ACC112 (cell line): ENCODE measurements at regions not wholly inside any gene's neighbourhood (a gene's known extent, or its start where the extent isn't known, plus 50 kb on each side); places are given as distances from the start of the nearest gene placed in this dataset.

Experiments used
- H2AFZ ChIP-seq: fragments of 200-600 bp; sonication (generic); one replicate; pipeline ENCODE4 v1.6.0; 2017; ENCODE audit warnings: antibody characterized with exemption, low read length; ENCODE audit not compliant: unreplicated experiment
- H3K27ac ChIP-seq: fragments of 200-600 bp; sonication (generic); 2 replicates; pipeline ENCODE4 v1.5.1; 2014; ENCODE audit warnings: low read depth, mild to moderate bottlenecking, antibody characterized with exemption, low read length, moderate library complexity
- H3K27me3 ChIP-seq: fragments of 200-600 bp; sonication (generic); 2 replicates; pipeline ENCODE4 v1.6.1; 2014; ENCODE audit warnings: mild to moderate bottlenecking, antibody characterized with exemption, low read length, moderate library complexity, mixed read lengths; ENCODE audit not compliant: insufficient read depth
- H3K36me3 ChIP-seq: fragments of 200-600 bp; sonication (generic); 2 replicates; pipeline ENCODE4 v1.6.1; 2016; ENCODE audit warnings: mild to moderate bottlenecking, antibody characterized with exemption, low read length, moderate library complexity, mixed read lengths; ENCODE audit not compliant: insufficient read depth
- H3K4me1 ChIP-seq: fragments of 200-600 bp; sonication (generic); one replicate; pipeline ENCODE4 v1.6.1; 2016; ENCODE audit warnings: low read length, mixed read lengths; ENCODE audit not compliant: insufficient read depth, unreplicated experiment, control insufficient read depth
- H3K4me3 ChIP-seq: fragments of 200-600 bp; sonication (generic); 2 replicates; pipeline ENCODE4 v1.5.1; 2014; ENCODE audit warnings: mild to moderate bottlenecking, low read depth, low read length
- H3K79me2 ChIP-seq: fragments of 200-600 bp; sonication (generic); one replicate; pipeline ENCODE4 v1.6.0; 2016; ENCODE audit warnings: low read length; ENCODE audit not compliant: control insufficient read depth, unreplicated experiment, insufficient read depth

DNA sequence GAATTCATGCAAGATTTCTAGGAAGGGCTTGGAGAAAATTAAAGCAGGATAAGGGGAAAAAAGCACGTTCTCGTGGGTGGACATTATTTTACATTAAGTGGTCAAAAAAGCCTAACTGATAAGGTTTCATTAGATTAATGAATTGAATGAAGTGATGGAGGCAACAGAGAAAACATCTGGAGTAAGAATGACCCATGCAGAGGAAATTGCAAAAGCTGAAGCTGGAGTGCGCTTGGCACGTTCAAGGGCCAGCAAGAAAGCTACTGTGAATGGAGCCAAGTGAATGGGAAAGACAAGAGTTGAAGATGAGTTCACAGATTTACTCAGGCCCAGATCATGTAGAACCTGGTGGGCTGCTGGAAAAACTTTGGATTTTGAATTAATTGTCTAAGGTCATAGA lies 777.9 kb downstream of the DACH1 start:
- no peak overlapping the region for H2AFZ ChIP-seq
- no peak overlapping the region for H3K27ac ChIP-seq
- no peaks in the 10 kb centered on the region for H3K27me3 ChIP-seq
- no peaks in the 10 kb centered on the region for H3K36me3 ChIP-seq
- no peaks in the 10 kb centered on the region for H3K4me1 ChIP-seq
- H3K79me2 ChIP-seq = no peaks in the 10 kb centered on the region
- no peak overlapping the region for H3K4me3 ChIP-seq

DNA sequence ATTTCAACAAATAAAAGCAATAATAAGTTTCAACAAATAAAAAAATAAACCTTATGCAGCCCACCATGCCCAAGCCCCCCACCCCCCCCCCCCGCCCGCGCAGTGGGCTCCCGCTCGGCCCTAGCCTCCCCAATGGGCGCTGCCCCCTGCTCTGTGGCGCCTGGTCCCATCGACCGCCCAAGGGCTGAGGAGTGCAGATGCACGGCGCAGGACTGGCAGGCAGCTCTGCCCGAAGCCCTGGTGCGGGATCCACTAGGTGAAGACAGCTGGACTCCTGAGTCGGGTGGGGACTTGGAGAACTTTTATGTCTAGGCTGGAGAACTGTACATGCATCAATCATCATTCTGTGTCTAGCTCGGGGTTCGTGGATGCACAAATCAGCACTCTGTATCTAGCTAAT lies 779.6 kb downstream of the DACH1 start:
- no peaks in the 10 kb centered on the region for H3K27me3 ChIP-seq
- H3K79me2 ChIP-seq = no peaks in the 10 kb centered on the region
- no peak overlapping the region for H2AFZ ChIP-seq
- no peaks in the 10 kb centered on the region for H3K36me3 ChIP-seq
- H3K4me3 ChIP-seq = no peak overlapping the region
- H3K4me1 ChIP-seq = no peaks in the 10 kb centered on the region
- H3K27ac ChIP-seq = no peak overlapping the region

DNA sequence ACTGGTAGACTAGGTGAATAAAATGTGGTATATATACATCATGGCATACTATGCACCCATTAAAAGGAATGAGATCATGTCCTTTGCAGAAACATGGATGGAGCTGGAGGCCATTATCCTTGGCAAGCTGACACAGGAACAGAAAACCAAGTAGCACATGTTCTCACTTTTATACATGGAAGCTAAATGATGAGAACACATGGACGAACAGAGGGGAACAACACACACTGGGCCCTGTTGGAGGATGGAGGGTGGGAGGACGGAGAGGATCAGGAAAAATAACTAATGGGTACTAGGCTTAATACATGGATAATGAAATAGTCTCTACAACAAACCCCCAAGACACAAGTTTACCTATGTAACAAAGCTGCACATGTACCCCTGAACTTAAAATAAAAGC lies 780.0 kb downstream of the DACH1 start:
- H3K36me3 ChIP-seq = no peaks in the 10 kb centered on the region
- no peaks in the 10 kb centered on the region for H3K79me2 ChIP-seq
- no peak overlapping the region for H2AFZ ChIP-seq
- H3K4me3 ChIP-seq = no peak overlapping the region
- H3K4me1 ChIP-seq = no peaks in the 10 kb centered on the region
- H3K27ac ChIP-seq = no peak overlapping the region
- no peaks in the 10 kb centered on the region for H3K27me3 ChIP-seq

DNA sequence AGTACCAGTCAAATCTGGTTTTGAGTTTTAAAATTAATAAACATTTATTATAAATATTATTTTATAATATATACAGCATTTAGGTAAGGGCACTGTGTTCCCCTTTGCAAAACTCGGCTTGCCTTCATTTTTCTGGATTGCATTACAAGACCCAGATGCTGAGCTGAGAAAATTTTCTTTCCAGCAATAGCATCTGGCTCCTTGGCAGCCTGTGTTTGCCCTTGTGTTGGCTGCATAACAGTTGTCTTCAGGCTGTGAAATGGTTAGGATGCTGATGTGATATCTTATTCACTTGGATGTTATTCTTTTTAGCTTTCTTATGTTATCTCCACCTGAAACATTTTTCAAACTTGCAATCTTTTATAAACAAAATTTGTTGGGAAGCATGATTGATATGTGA lies 784.4 kb downstream of the DACH1 start:
- no peaks in the 10 kb centered on the region for H3K4me1 ChIP-seq
- no peaks in the 10 kb centered on the region for H3K79me2 ChIP-seq
- H3K27me3 ChIP-seq = no peaks in the 10 kb centered on the region

DNA sequence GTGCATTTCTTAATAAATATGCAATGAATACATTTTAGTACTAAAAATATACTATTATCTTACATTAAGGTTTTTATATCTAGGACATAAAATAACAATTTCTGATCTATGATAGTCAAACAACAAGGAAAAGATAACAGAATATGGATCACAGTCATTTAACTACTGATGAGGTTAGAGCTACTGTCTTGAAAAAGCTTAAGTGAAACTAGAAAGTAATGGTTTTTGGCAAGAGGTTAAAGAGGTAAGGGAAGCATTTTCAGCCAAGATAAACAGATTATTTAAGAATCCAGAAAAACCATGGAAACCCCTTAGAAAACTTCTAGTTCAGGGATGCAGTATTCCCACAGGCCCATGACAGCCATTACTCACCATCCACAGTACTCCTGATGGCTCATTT lies 787.4 kb downstream of the DACH1 start:
- no peaks in the 10 kb centered on the region for H3K79me2 ChIP-seq
- H3K4me3 ChIP-seq = no peak overlapping the region
- H3K4me1 ChIP-seq = no peaks in the 10 kb centered on the region
- no peaks in the 10 kb centered on the region for H3K36me3 ChIP-seq
- H3K27ac ChIP-seq = no peak overlapping the region
- H2AFZ ChIP-seq = no peak overlapping the region
- no peaks in the 10 kb centered on the region for H3K27me3 ChIP-seq

More for the DNA sequence above, 784.4 kb downstream of the DACH1 start:
- Histone ChIP-seq H3K27ac (no peak overlapping the region), H3K4me3 (no peak overlapping the region), H2AFZ (no peak overlapping the region), H3K36me3 (no peaks in the 10 kb centered on the region)

DNA sequence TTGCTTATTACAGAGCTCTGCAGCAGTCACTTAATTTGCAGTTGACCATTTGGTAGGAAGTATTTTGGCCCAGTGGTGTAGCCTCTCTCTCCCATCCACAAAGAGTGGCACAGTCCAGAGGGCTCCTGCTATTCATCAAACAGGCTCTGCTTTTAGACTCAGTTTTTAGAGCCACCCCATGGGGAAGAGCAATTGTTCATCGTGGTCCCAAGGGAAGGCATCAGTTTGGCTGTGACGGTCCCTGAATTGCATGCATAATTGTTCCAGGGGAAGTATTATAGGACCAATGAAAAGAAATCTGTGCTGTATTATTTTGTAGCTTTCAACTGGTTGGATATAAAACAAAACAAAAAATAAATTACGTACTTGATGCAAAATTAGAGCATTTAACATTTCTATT lies 799.0 kb downstream of the DACH1 start:
- H3K27ac ChIP-seq = no peak overlapping the region
- H3K4me1 ChIP-seq = no peaks in the 10 kb centered on the region
- H3K4me3 ChIP-seq = no peak overlapping the region
- H3K36me3 ChIP-seq = no peaks in the 10 kb centered on the region
- H2AFZ ChIP-seq = no peak overlapping the region
- H3K27me3 ChIP-seq = no peaks in the 10 kb centered on the region
- no peaks in the 10 kb centered on the region for H3K79me2 ChIP-seq

DNA sequence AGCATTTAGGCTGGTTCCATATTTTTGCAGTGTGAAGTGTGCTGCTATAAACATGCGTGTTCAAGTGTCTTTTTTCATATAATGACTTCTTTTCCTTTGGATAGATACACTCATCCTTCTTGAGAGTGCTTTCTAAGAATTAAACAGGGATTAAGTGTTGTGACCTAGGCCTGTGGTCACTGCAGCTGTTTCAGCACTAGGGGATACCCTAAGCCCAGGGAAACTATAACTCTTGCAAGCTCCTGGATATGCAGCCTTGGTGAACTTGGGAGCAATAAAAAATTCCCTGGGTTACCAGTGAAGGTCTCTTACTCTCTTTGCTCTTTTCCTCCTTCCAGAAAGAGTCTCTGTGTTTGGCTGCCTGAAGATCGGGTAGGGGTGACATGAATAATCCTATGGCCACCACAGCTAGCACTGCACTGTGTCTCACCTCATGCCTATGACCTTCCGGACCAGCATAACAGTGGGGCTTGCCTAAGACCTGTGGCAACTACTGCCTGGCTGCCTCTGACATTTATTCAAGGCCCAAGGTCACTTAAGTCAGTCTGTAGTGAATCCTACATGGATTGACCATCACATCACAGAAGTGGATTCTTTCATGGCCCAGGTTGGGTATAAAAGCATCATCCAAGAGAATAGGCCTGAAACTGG lies 799.7 kb downstream of the DACH1 start:
- H3K36me3 ChIP-seq = no peaks in the 10 kb centered on the region
- no peaks in the 10 kb centered on the region for H3K4me1 ChIP-seq
- H3K79me2 ChIP-seq = no peaks in the 10 kb centered on the region
- no peak overlapping the region for H3K27ac ChIP-seq
- no peaks in the 10 kb centered on the region for H3K27me3 ChIP-seq
- H2AFZ ChIP-seq = no peak overlapping the region
- H3K4me3 ChIP-seq = no peak overlapping the region

DNA sequence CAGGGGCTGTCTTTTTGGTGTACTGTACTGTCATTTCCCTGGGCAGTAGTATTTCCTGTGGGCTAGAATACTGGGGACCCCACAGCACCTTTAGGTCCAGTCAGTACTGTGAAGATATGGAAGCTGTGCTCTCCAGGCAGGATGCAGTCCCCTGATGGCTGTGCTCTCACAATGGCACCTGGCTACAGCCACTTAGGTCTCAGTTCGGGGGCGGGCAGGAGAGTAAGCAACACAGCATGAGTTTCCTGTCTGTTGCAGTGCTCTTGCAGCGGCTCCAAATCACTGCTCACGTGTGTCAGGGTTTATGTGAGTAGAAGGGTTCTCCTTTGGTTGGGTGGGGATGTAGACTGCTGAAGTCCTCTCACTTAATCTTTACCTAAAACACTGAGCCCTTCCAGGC lies 810.4 kb downstream of the DACH1 start:
- no peaks in the 10 kb centered on the region for H3K79me2 ChIP-seq
- H2AFZ ChIP-seq = no peak overlapping the region
- H3K27me3 ChIP-seq = no peaks in the 10 kb centered on the region
- no peaks in the 10 kb centered on the region for H3K36me3 ChIP-seq
- H3K4me1 ChIP-seq = no peaks in the 10 kb centered on the region
- no peak overlapping the region for H3K4me3 ChIP-seq
- no peak overlapping the region for H3K27ac ChIP-seq

DNA sequence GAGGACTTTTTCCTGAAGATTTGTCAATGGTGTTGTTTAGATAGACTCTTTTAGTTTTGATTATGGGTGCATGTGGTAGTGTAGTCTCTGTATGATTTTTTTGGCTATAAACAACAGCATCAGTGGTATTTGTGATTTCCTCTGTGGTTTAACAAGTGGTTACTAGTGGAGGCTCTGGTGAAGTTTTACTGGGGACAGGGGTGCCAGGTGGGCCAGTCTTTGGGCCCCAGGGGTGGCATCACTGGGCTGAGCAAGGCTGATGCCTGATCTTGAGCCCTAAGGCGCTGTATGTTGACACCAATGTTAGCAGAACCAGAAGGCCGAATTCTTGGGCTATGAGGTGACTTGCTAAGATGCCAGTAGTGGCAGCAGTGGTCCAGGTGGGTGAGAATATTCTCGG lies 811.4 kb downstream of the DACH1 start:
- H3K4me1 ChIP-seq = no peaks in the 10 kb centered on the region

DNA sequence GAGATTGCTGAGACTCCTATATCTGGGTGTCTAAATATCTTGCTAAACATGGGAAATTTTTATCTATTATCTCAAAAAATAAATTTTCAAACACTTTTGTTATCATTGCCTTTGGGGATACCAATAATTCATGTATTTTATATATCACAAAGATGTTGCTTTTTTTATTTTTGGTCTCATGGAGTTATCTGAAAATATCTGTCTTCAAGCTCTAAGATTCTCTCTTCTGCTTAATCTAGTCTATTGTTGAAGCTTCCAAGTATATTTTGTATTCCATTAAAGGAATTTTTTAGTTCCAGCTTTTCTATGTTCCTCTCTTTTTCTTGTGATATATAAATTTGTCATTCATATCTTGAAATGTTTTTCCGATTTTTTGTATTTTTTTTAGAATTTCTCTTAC lies 812.0 kb downstream of the DACH1 start:
- H3K4me3 ChIP-seq = no peak overlapping the region
- no peaks in the 10 kb centered on the region for H3K27me3 ChIP-seq
- no peaks in the 10 kb centered on the region for H3K79me2 ChIP-seq
- no peak overlapping the region for H3K27ac ChIP-seq
- H2AFZ ChIP-seq = no peak overlapping the region
- H3K4me1 ChIP-seq = no peaks in the 10 kb centered on the region
- no peaks in the 10 kb centered on the region for H3K36me3 ChIP-seq

More for the DNA sequence above, 811.4 kb downstream of the DACH1 start:
- Histone ChIP-seq H3K27me3 (no peaks in the 10 kb centered on the region), H3K36me3 (no peaks in the 10 kb centered on the region), H3K27ac (no peak overlapping the region), H2AFZ (no peak overlapping the region), H3K4me3 (no peak overlapping the region), H3K79me2 (no peaks in the 10 kb centered on the region)

DNA sequence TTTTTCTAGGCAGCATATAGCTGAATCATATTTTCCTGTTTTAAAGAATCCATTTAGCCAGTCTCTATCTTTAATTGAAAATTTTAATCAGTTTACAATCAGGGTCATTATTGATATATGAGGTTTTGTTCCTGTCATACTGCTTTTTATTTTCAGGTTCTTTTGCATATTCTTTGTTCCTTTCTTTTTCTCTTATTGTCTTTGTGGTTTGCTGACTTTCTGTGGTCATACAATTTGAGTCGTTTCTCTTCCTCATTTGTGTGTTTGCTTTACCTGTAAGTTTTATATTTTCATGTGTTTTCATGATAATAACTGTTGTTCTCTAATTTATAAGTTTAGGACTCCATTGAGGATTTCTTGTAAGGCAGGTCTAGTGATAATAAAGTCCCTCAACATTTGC lies 812.6 kb downstream of the DACH1 start:
- Histone ChIP-seq H3K79me2 (no peaks in the 10 kb centered on the region), H3K27me3 (no peaks in the 10 kb centered on the region), H3K4me1 (no peaks in the 10 kb centered on the region), H3K36me3 (no peaks in the 10 kb centered on the region), H3K4me3 (no peak overlapping the region), H3K27ac (no peak overlapping the region), H2AFZ (no peak overlapping the region)
